HCT116 (cell line): ENCODE measurements at regions not wholly inside any gene's neighbourhood (a gene's known extent, or its start where the extent isn't known, plus 50 kb on each side); places are given as distances from the start of the nearest gene placed in this dataset.

Experiments used
- EZH2 ChIP-seq: fragments of 200-600 bp; sonication (generic); IDR thresholded peaks from 2 replicates; pipeline ENCODE4 v1.6.1; 2017; ENCODE audit warnings: antibody characterized with exemption, mixed run types
- POLR2A ChIP-seq: IDR thresholded peaks from 2 replicates; pipeline ENCODE4 v1.7.0; 2011; ENCODE audit warnings: borderline replicate concordance; ENCODE audit not compliant: insufficient read depth, insufficient read length; ENCODE audit errors: extremely low read depth
- RAD21 ChIP-seq: IDR thresholded peaks from 2 replicates; pipeline ENCODE4 v1.6.1; 2012; ENCODE audit warnings: low read depth, mild to moderate bottlenecking
- ZFX ChIP-seq: fragments of 450-650 bp; IDR thresholded peaks from 2 replicates; pipeline ENCODE4 v1.6.1; 2017
- TF ChIP-seq, protein P1 (sequence below): IDR thresholded peaks from 2 replicates; pipeline ENCODE4 v1.6.1; 2012
- TF ChIP-seq, protein P2 (sequence below), 3 experiments: fragments of 200-600 bp in 1 of 3; sonication (generic) in 1 of 3; IDR thresholded peaks in 2 of 3; conservative IDR thresholded peaks in 1 of 3; 2 replicates each; pipeline ENCODE4 v1.5.1; 2012 to 2017; ENCODE audit warnings: low read depth in 2 of 3, low read length in 2 of 3, antibody characterized with exemption in 1 of 3, borderline replicate concordance in 1 of 3, control low read depth in 1 of 3, mild to moderate bottlenecking in 1 of 3, mixed read lengths in 1 of 3, mixed run types in 1 of 3, moderate library complexity in 1 of 3; ENCODE audit not compliant: insufficient read depth in 1 of 3

DNA sequence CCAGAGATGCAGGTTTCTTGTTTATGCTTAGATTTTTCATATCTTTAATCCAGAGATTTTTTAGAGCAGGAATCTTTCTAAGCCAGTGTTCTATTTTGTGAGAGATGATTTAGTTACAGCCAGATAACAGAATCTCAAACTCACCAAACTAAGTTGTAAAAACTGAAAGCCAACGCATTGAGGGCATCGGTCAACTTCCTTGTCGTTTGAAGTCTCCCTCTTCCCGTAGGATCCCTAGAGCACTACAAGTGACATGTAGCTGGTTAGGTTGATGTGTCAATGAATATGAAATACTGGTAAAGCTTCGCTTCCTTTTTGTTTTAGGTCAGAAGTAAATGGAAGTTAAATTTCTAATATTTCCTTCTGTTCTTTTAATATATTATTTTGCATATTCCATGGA, 139.6 kb downstream of the YIPF5 start:
- TF ChIP-seq, protein P1, sequence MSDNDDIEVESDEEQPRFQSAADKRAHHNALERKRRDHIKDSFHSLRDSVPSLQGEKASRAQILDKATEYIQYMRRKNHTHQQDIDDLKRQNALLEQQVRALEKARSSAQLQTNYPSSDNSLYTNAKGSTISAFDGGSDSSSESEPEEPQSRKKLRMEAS = no peak
- TF ChIP-seq ZFX (no peak), POLR2A (no peak), RAD21 (no peak), EZH2 (no peak)
- TF ChIP-seq, protein P2, sequence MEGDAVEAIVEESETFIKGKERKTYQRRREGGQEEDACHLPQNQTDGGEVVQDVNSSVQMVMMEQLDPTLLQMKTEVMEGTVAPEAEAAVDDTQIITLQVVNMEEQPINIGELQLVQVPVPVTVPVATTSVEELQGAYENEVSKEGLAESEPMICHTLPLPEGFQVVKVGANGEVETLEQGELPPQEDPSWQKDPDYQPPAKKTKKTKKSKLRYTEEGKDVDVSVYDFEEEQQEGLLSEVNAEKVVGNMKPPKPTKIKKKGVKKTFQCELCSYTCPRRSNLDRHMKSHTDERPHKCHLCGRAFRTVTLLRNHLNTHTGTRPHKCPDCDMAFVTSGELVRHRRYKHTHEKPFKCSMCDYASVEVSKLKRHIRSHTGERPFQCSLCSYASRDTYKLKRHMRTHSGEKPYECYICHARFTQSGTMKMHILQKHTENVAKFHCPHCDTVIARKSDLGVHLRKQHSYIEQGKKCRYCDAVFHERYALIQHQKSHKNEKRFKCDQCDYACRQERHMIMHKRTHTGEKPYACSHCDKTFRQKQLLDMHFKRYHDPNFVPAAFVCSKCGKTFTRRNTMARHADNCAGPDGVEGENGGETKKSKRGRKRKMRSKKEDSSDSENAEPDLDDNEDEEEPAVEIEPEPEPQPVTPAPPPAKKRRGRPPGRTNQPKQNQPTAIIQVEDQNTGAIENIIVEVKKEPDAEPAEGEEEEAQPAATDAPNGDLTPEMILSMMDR (IDR thresholded peaks at IDR 0.05 in 2 of 3, conservative IDR thresholded peaks at IDR 0.05 in 1 of 3; ENCODE audit: borderline replicate concordance in 1 of 3, insufficient read depth in 1 of 3, low read depth in 2 of 3, low read length in 2 of 3) = no peak
